Loucy (cell line): ENCODE measurements at regions not wholly inside any gene's neighbourhood (a gene's known extent, or its start where the extent isn't known, plus 50 kb on each side); places are given as distances from the start of the nearest gene placed in this dataset.

ENCODE experiments used
- H2AFZ ChIP-seq: fragments of 200-600 bp; sonication (generic); 2 replicates; pipeline ENCODE4 v1.6.0; 2016; ENCODE audit warnings: antibody characterized with exemption, mild to moderate bottlenecking, low read length, moderate library complexity
- H3F3A ChIP-seq: fragments of 200-600 bp; 2 replicates; pipeline ENCODE4 v1.6.0; 2016; ENCODE audit warnings: antibody characterized with exemption, low read depth, mild to moderate bottlenecking
- H3K27me3 ChIP-seq: fragments of 200-600 bp; sonication (generic); 2 replicates; pipeline ENCODE4 v1.6.1; 2014; ENCODE audit warnings: low read length, mild to moderate bottlenecking; ENCODE audit not compliant: insufficient read depth, poor library complexity, severe bottlenecking
- H3K36me3 ChIP-seq: fragments of 200-600 bp; sonication (generic); 2 replicates; pipeline ENCODE4 v1.6.1; 2016; ENCODE audit warnings: low read length; ENCODE audit not compliant: insufficient read depth
- H3K4me1 ChIP-seq: fragments of 200-600 bp; sonication (generic); 2 replicates; pipeline ENCODE4 v1.5.1; 2014; ENCODE audit warnings: low read length, mild to moderate bottlenecking; ENCODE audit not compliant: insufficient read depth, poor library complexity, severe bottlenecking
- H3K4me2 ChIP-seq: fragments of 200-600 bp; sonication (generic); 2 replicates; pipeline ENCODE4 v1.6.0; 2014; ENCODE audit warnings: antibody characterized with exemption, low read length, low read depth, mild to moderate bottlenecking; ENCODE audit not compliant: poor library complexity, severe bottlenecking
- H3K4me3 ChIP-seq: fragments of 200-600 bp; sonication (generic); 2 replicates; pipeline ENCODE4 v1.5.1; 2014; ENCODE audit warnings: low read length, mild to moderate bottlenecking, mixed read lengths; ENCODE audit not compliant: poor library complexity, severe bottlenecking
- H3K79me2 ChIP-seq: fragments of 200-600 bp; sonication (generic); 2 replicates; pipeline ENCODE4 v1.6.1; 2014; ENCODE audit warnings: low read length; ENCODE audit not compliant: insufficient read depth
- H3K9ac ChIP-seq: fragments of 200-600 bp; sonication (generic); 2 replicates; pipeline ENCODE4 v1.6.0; 2014; ENCODE audit warnings: mild to moderate bottlenecking, low read depth, low read length, moderate library complexity; ENCODE audit not compliant: poor library complexity, severe bottlenecking
- H3K9me2 ChIP-seq: fragments of 200-600 bp; sonication (generic); replicated peaks from 2 replicates; pipeline ENCODE4 v1.6.1; 2016; ENCODE audit warnings: low read depth, low read length, mixed read lengths
- H3K9me3 ChIP-seq: fragments of 200-600 bp; sonication (generic); 2 replicates; pipeline ENCODE4 v1.6.1; 2014; ENCODE audit warnings: mild to moderate bottlenecking, antibody characterized with exemption, low read length, low read depth; ENCODE audit not compliant: insufficient read depth
- H4K20me1 ChIP-seq: fragments of 200-600 bp; sonication (generic); 2 replicates; pipeline ENCODE4 v1.6.0; 2014; ENCODE audit warnings: antibody characterized with exemption, low read length, mild to moderate bottlenecking; ENCODE audit not compliant: insufficient read depth, poor library complexity, severe bottlenecking
- CTCF ChIP-seq: fragments of 200-600 bp; sonication (generic); conservative IDR thresholded peaks from 2 replicates; pipeline ENCODE4 v1.5.1; 2014; ENCODE audit warnings: mild to moderate bottlenecking, antibody characterized with exemption, low read length
- EZH2phosphoT487 ChIP-seq: fragments of 200-600 bp; IDR thresholded peaks from 2 replicates; pipeline ENCODE4 v1.6.1; 2018; ENCODE audit warnings: antibody characterized with exemption, mild to moderate bottlenecking, moderate library complexity, borderline replicate concordance

- Histone ChIP-seq H4K20me1 (no peaks in the 10 kb centered on the region), H3K4me3 (no peak overlapping the region), H3K27me3 (no peaks in the 10 kb centered on the region), H3K36me3 (no peaks in the 10 kb centered on the region), H3K4me2 (no peak overlapping the region), H3F3A (no peaks in the 10 kb centered on the region), H3K9me3 (no peaks in the 10 kb centered on the region), H2AFZ (no peak overlapping the region), H3K9ac (no peak overlapping the region), H3K79me2 (no peaks in the 10 kb centered on the region), H3K4me1 (no peaks in the 10 kb centered on the region), H3K9me2 (no peaks in the 10 kb centered on the region)
- no peak for TF ChIP-seq EZH2phosphoT487
- no peak for TF ChIP-seq CTCF
Measured at GRCh38 chrX:567891-568290, 62.7 kb upstream of the SHOX start.

- no peak overlapping the region for H3K4me3 ChIP-seq
- H3K4me2 ChIP-seq, result no peak overlapping the region
- H3K27me3 ChIP-seq, result no peaks in the 10 kb centered on the region
- no peaks in the 10 kb centered on the region for H3K9me2 ChIP-seq
- H3K9ac ChIP-seq, result no peak overlapping the region
- TF ChIP-seq EZH2phosphoT487, result no peak
- TF ChIP-seq CTCF, result no peak
- no peaks in the 10 kb centered on the region for H4K20me1 ChIP-seq
- H3K36me3 ChIP-seq, result no peaks in the 10 kb centered on the region
- H3K9me3 ChIP-seq, result no peaks in the 10 kb centered on the region
- H3K79me2 ChIP-seq, result no peaks in the 10 kb centered on the region
- H3K4me1 ChIP-seq, result no peaks in the 10 kb centered on the region
- H3F3A ChIP-seq, result no peaks in the 10 kb centered on the region
- H2AFZ ChIP-seq, result no peak overlapping the region
Measured at GRCh38 chrX:568311-568710, 62.3 kb upstream of the SHOX start.

GRCh38 chrX:572538-573124 is 58.0 kb upstream of the SHOX start:
- no peak overlapping the region for H2AFZ ChIP-seq
- no peaks in the 10 kb centered on the region for H3K4me1 ChIP-seq
- no peaks in the 10 kb centered on the region for H4K20me1 ChIP-seq
- H3K4me2 ChIP-seq, result no peak overlapping the region
- H3K9me2 ChIP-seq, result no peaks in the 10 kb centered on the region
- no peak overlapping the region for H3K9ac ChIP-seq
- H3K9me3 ChIP-seq, result no peaks in the 10 kb centered on the region
- H3K4me3 ChIP-seq, result no peak overlapping the region
- no peaks in the 10 kb centered on the region for H3F3A ChIP-seq
- TF ChIP-seq CTCF, result no peak
- no peak for TF ChIP-seq EZH2phosphoT487
- H3K36me3 ChIP-seq, result no peaks in the 10 kb centered on the region
- H3K27me3 ChIP-seq, result no peaks in the 10 kb centered on the region
- no peaks in the 10 kb centered on the region for H3K79me2 ChIP-seq
